GM12878 (cell line): ENCODE measurements at regions not wholly inside any gene's neighbourhood (a gene's known extent, or its start where the extent isn't known, plus 50 kb on each side); places are given as distances from the start of the nearest gene placed in this dataset.
A peak's percentile ranks its signal among the peaks of the same experiment; 100 is the strongest.

Experiments
- ATAC-seq: fragments of 200-7000 bp; cut with Tn5 transposase; 3 replicates; pipeline ENCODE4 v1.9.1; 2020; ENCODE audit warnings: mild to moderate bottlenecking, moderate library complexity
- BruUV-seq: library from RNA; stranded (reverse); fragments of 400-500 nt; replicated peaks from 2 replicates; lab custom pipeline; 2021; lab: Mats Ljungman, UMichigan
- CTCF ChIA-PET: fragments of 300-600 bp; sonication (Branson Sonifier 250); formaldehyde crosslinking; extraction: SDS; loops from one replicate; lab custom pipeline; 2021; ENCODE audit warnings: inconsistent platforms; lab: Yijun Ruan, JAX
- POLR2A ChIA-PET: fragments of 350-600 bp; formaldehyde crosslinking; extraction: SDS; loops from one replicate; lab custom pipeline; 2021; ENCODE audit warnings: inconsistent platforms; lab: Charles Lee
- RAD21 ChIA-PET: fragments of 300-600 bp; sonication (Branson Sonifier 250); formaldehyde crosslinking; loops from one replicate; lab custom pipeline; 2023; ENCODE audit warnings: antibody characterized with exemption; ENCODE audit not compliant: unreplicated experiment; lab: Charles Lee
- SMC1A ChIA-PET: fragments of 300-600 bp; sonication (Branson Sonifier 250); formaldehyde crosslinking; loops from one replicate; lab custom pipeline; 2023; ENCODE audit not compliant: unreplicated experiment, uncharacterized antibody; lab: Charles Lee
- DNase-seq: peaks from one replicate; pipeline ENCODE4 v3.0.0-alpha.2; 2011; ENCODE audit warnings: low read depth, low spot score
- FAIRE-seq: peaks from 3 replicates; lab custom pipeline; 2011; peaks lifted over from hg19 to GRCh38; lab: Jason Lieb, UNC
- H2AFZ ChIP-seq: 2 replicates; pipeline ENCODE4 v1.6.0; 2011; ENCODE audit warnings: low read depth, low read length, control low read depth; ENCODE audit not compliant: control insufficient read depth
- H3K27ac ChIP-seq: 2 replicates; pipeline ENCODE4 v1.5.1; 2011; ENCODE audit warnings: control low read depth; ENCODE audit not compliant: control insufficient read depth, insufficient read depth
- H3K27me3 ChIP-seq, 2 experiments: replicated peaks in 1 of 2; 2 replicates each; pipeline versions ENCODE4 v1.6.0 to v1.6.1; 2011; ENCODE audit warnings: low read length in 1 of 2; ENCODE audit not compliant: control insufficient read depth in 2 of 2, insufficient read depth in 2 of 2
- H3K36me3 ChIP-seq, 2 experiments: 2 replicates each; pipeline ENCODE4 v1.5.1; 2011; ENCODE audit warnings: low read length in 1 of 2; ENCODE audit not compliant: control insufficient read depth in 2 of 2, insufficient read depth in 2 of 2
- H3K4me1 ChIP-seq: 2 replicates; pipeline ENCODE4 v1.6.1; 2011; ENCODE audit warnings: mild to moderate bottlenecking, low read length, moderate library complexity, mixed read lengths; ENCODE audit not compliant: control insufficient read depth, insufficient read depth
- H3K4me2 ChIP-seq: 2 replicates; pipeline ENCODE4 v1.6.0; 2011; ENCODE audit warnings: control low read depth; ENCODE audit not compliant: control insufficient read depth, insufficient read depth
- H3K4me3 ChIP-seq: fragments of 200-600 bp; sonication (generic); 2 replicates; pipeline ENCODE4 v1.5.1; 2016
- H3K79me2 ChIP-seq: 2 replicates; pipeline ENCODE4 v1.6.0; 2011; ENCODE audit warnings: low read length; ENCODE audit not compliant: control insufficient read depth, insufficient read depth
- H3K9ac ChIP-seq: 2 replicates; pipeline ENCODE4 v1.8.0; 2011; ENCODE audit warnings: low read length, control low read depth, mixed read lengths; ENCODE audit not compliant: control insufficient read depth, insufficient read depth
- H3K9me3 ChIP-seq: replicated peaks from 3 replicates; pipeline ENCODE4 v1.5.1; 2011; ENCODE audit warnings: mild to moderate bottlenecking, low read length; ENCODE audit not compliant: control insufficient read depth, insufficient read depth
- H4K20me1 ChIP-seq: 2 replicates; pipeline ENCODE4 v1.6.0; 2011; ENCODE audit not compliant: control insufficient read depth, insufficient read depth
- EP300 ChIP-seq, 2 experiments: fragments of 150-350 bp in 1 of 2; IDR thresholded peaks; 2 replicates each; pipeline ENCODE4 v1.6.1; 2011 to 2012; ENCODE audit warnings: low read depth in 2 of 2, low read length in 2 of 2, borderline replicate concordance in 1 of 2, improper control_type of control experiment in 1 of 2, inconsistent platforms in 1 of 2; ENCODE audit not compliant: control insufficient read depth in 1 of 2
- HCFC1 ChIP-seq: fragments of 150-350 bp; IDR thresholded peaks from 2 replicates; pipeline ENCODE4 v1.6.1; 2014; ENCODE audit warnings: low read length
- IKZF2 ChIP-seq, 2 experiments: fragments of 450-650 bp; IDR thresholded peaks; 2 replicates each; pipeline ENCODE4 v1.6.1; 2017; ENCODE audit warnings: mild to moderate bottlenecking in 2 of 2, moderate library complexity in 2 of 2
- JUNB ChIP-seq: IDR thresholded peaks from 2 replicates; pipeline ENCODE4 v1.6.1; 2016; ENCODE audit warnings: antibody characterized with exemption, mild to moderate bottlenecking
- MEF2A ChIP-seq: IDR thresholded peaks from 2 replicates; pipeline ENCODE4 v1.6.1; 2011; ENCODE audit warnings: low read depth, mild to moderate bottlenecking, low read length, moderate library complexity; ENCODE audit not compliant: insufficient read depth
- MTA2 ChIP-seq: fragments of 450-650 bp; IDR thresholded peaks from 2 replicates; pipeline ENCODE4 v1.6.1; 2016; ENCODE audit warnings: low read depth, mild to moderate bottlenecking, moderate library complexity
- NFIC ChIP-seq: IDR thresholded peaks from 2 replicates; pipeline ENCODE4 v1.6.1; 2012; ENCODE audit warnings: low read depth, mild to moderate bottlenecking, inconsistent platforms, low read length, moderate library complexity
- NRF1 ChIP-seq: conservative IDR thresholded peaks from 2 replicates; pipeline ENCODE4 v1.6.1; 2011; ENCODE audit warnings: mild to moderate bottlenecking, low read depth, low read length, improper control_type of control experiment
- SIX5 ChIP-seq: IDR thresholded peaks from 2 replicates; pipeline ENCODE4 v1.6.1; 2011; ENCODE audit warnings: mild to moderate bottlenecking, low read depth, low read length, moderate library complexity; ENCODE audit not compliant: severe bottlenecking
- SPI1 ChIP-seq: IDR thresholded peaks from 2 replicates; pipeline ENCODE4 v1.6.1; 2011; ENCODE audit warnings: low read depth, mild to moderate bottlenecking, low read length, moderate library complexity, borderline replicate concordance; ENCODE audit not compliant: insufficient read depth
- WGBS: methylation state at CpG from one replicate; pipeline ENCODE4 v1.1.6; 2016; ENCODE audit warnings: low lambda C conversion rate; ENCODE audit not compliant: insufficient replicate concordance, insufficient coverage; ENCODE audit errors: missing lambda C conversion rate; 5-methylcytosine and 5-hydroxymethylcytosine counted together
- in situ Hi-C: fragments of 300-500 bp; cut with MboI; formaldehyde crosslinking; loops from 9 replicates; pipeline ENCODE4 v1.14.3; 2018; ENCODE audit warnings: mixed read lengths
- intact Hi-C: fragments of 100-400 bp; cut with micrococcal nuclease; formaldehyde crosslinking; loops from one replicate; pipeline ENCODE4 v1.14.2; 2022; ENCODE audit not compliant: unreplicated experiment

GRCh38 chr6:139863964-139864363 is 489.5 kb upstream of the CITED2 start:
- Histone ChIP-seq H3K4me2 (no peak overlapping the region), H3K9ac (no peak overlapping the region), H3K36me3 (no peaks in the 10 kb centered on the region), H4K20me1 (no peaks in the 10 kb centered on the region), H3K27me3 (no peaks in the 10 kb centered on the region), H2AFZ (no peak overlapping the region), H3K27ac (no peak overlapping the region), H3K79me2 (no peaks in the 10 kb centered on the region), H3K4me1 (no peaks in the 10 kb centered on the region), H3K9me3 (no peaks in the 10 kb centered on the region), H3K4me3 (no peak overlapping the region)
- FAIRE-seq (no peak), ATAC-seq (peak; percentile 34; the same call in 2 of the 3 replicates), DNase-seq (no peak)
- in situ Hi-C loops = no loop called here
- BruUV-seq = no TSS peak
- intact Hi-C loops = no loop called here
- ChIA-PET CTCF (interaction anchor here (0.6 to 1.6 kb wide), 5 partner anchors 9 to 1699 kb away, joined by 3 to 7 read pairs (median 3); no protein-coding TSS in a partner anchor), RAD21 (interaction anchor here (1.3 kb wide), 1 partner anchor 10 kb away, joined by 3 read pairs; no protein-coding TSS in a partner anchor), POLR2A (no interaction called here), SMC1A (interaction anchor here (0.9 to 2.9 kb wide), 3 partner anchors 9 to 19 kb away, joined by 3 to 16 read pairs (median 7); no protein-coding TSS in a partner anchor)
- WGBS = 0% methylated on average over 1 of the region's 1 CpG
- TF ChIP-seq HCFC1 (no peak), MTA2 (no peak), SPI1 (no peak), JUNB (no peak), NFIC (no peak), MEF2A (no peak), EP300 (IDR thresholded peaks at IDR 0.05; ENCODE audit: borderline replicate concordance in 1 of 2, control insufficient read depth in 1 of 2, low read depth in 2 of 2, low read length in 2 of 2) (no peak), SIX5 (no peak), NRF1 (no peak), IKZF2 (IDR thresholded peaks at IDR 0.05) (no peak)
